ENCODE measurements at regions not wholly inside any gene's neighbourhood (a gene's known extent, or its start where the extent isn't known, plus 50 kb on each side); places are given as distances from the start of the nearest gene placed in this dataset.

DNA sequence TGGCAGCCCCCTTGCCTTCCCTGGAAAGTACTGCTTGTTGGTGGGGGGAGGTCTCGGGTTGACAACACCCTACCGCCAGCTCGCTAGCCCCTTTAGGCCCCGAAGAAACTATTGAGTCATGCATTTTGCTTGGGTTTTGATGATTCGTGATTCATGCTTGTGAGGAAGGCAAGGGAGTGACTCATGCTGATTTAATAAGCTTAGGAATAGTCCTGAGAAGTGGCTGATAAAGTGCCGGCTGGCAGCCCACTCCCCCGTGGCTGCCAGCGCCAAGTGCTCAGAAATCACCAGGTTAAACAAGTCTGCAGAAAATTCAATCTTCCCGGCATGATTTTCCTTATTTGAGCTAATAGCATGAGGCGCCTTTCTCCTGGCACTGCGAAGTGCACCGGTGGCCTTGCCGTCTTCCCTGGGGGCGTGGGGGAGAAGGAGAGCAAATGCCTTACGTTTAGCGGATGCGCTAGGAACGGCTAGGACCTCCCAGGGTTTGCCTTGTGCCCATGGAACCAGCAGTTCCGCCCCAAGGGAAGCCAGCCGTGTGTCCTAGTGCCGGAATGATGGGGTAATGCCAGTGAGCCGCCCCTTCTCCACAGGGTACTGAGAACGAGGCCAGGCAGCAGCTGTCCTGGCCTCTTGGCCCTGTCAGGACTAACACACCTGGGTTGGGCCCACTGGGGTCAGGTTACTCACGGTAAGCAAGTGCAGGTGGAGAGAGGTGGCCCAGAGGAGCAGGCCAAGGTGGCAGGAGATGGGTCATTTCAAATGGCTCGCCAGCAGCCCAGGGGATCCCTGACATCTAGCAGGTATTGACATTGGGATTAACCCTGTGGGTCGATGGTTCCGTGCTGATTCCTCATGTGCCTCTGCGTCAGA lies 151.9 kb downstream of the MACROH2A1 start:
- no peak for DNase-seq

- no peak for DNase-seq
These were observed 152.5 kb downstream of the MACROH2A1 start for GRCh38 chr5:135246605-135246922.

DNA sequence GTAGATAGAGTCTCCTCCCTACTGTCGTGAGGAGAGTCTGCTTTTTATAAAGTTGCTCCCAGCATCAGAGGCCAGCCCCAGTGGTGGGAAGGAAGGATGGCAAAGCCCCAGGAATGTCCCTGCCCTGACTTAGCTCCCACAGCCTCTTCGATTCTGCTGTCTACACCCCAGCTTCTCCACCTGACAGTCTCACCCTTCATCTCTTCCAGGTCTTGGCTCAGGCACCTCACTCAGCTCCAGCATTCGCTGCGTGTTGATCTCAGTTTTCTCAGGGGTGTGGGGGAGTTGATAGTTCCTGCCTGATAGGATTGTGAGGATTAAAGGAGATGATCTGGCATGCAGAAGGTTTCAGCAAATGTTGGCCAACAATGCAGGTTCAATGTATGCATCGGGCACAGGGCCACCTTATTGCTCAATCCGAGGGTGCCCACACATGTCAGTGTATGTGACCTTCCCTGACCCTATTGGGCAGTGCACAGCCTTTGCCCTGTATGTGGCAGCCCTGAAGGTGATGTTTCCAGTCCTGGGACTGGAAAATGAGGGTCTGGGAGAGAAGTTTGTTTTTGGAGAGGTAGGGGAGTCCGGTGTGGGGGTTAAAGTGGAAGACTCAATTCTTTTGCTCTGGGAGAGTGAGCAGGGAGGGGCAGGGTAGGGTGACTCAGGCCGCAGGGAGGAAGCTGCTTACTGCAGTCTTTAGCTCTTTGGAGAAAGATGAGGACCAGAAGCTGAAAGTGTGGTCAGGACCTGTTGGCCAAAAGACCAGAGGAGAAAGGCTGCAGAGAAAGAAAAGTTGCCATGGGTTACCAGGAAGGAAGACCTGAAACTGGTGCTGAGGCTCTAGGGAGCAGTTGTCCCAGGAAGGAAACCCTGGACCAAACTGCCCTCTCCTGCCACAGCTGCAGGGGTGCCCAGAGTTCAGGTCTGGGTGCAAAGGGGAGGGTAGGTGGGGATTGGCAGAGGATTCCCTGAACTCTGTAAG lies 153.2 kb downstream of the MACROH2A1 start:
- no peak for DNase-seq

DNA sequence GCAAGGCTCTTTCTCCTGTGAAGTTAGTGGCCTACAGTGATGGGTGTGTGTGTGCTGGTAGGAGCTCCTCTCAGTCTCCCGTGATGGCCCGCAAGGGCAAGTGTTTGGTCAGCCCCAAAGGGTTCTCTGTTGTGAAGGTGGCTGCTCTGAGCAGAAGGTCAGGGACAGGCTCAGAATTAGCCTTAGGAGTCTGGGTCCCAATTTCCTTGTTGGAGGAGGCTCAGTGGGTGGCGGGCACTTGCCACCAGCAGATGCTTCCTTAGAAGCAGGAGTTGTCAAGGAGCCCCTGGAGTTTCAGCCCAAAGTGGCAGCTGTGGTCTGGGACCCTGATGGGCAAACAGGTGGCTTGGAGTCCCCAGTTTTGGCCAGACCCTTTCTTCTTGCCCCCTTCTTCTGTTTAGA lies 154.4 kb downstream of the MACROH2A1 start:
- DNase-seq: no peak

DNA sequence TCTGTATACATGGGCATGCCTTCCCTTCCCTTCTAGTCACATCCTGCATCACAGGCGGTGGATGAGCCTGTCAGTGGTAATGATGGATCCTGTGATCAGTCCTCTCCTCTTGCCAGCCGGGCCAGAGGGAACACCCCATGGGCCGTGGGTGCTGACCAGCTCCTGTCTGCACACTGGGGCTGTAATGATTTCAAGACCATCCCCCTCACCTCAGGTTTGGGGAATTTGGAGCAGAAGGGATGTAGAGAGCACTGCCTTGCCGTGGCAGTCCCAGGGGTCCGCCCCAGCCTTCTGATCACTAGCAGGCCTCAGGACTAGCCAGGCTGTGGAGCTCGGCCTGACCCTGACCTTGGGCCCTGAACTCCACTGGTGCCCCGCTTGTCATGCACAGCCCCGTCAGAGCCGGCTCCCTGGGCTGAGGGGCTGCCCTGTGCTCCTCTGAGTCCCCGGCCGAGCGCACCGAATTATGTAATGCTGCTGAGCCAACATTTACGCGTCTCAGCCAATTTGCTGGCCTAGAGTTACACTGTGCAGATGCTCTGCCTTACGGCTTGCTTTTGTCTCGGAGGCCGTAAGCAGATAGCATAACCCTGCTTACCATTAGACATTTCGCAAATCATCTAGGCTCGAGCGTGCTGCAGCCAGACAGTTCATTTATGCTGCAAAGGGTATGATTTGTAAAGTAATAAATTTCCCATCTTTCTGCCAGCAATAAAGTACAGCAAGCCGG lies 155.3 kb downstream of the MACROH2A1 start:
- DNase-seq: no peak

- DNase-seq: no peak
These were observed 156.0 kb downstream of the MACROH2A1 start for GRCh38 chr5:135242866-135243555.

DNA sequence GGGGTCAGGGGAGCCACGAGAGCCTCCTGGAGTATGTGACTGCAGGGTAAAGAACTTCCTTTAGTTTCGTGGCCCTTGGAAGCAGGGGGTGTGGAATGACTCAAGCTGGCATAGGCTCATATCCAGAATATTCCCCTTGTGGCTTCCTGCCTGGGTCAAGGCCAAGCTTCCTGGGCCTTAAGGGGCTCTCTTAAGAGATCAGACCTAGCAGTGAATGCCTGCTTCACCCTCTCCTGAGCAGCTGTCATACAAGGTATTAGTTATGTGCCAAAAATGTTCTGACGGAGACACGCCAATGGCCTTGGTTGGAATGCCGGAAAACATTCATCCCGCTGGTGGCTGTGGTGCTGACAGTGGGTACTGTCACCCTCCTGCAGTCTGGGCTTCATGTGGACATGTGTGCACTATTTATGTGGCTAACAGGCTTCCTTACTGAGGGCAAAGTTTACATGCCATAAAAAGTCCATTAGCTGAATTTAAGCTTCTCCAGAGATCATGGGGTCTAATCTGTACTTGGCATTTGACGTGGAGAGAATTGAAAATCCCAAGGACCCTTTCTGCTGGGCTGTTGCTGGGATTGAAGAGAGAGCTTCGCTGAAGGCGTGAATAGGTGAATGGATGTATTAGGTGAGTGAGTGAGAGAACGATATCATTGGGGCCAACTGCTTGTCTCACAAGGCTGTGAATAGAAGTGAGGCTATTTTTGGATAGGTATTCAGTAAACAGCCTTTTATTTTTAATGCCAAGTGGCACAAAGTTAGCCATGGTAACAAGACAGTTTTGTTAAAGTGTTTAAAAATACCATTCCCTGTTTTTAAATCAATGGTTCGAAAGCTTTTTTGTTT lies 156.8 kb downstream of the MACROH2A1 start:
- DNase-seq: no peak

DNA sequence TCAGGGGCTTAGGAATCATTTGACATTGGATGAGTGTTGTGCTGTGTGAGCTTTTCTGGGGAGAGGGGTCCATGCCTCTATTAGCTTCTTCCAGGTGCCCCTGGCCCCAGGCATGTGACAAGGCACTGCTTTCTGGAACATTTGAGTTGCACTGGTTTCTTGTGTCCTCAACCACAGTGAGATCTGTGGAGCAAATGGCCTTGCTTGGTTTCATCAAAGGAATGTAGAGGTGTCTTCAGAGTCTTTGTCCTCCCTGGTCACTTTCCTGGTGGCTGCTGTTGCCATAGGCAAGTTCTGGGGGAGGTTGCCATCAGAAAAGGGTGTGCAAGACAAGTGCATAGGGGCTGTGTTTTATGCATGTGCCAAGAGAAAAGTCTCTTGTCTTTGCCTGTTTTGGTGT lies 157.5 kb downstream of the MACROH2A1 start:
- DNase-seq: no peak

DNA sequence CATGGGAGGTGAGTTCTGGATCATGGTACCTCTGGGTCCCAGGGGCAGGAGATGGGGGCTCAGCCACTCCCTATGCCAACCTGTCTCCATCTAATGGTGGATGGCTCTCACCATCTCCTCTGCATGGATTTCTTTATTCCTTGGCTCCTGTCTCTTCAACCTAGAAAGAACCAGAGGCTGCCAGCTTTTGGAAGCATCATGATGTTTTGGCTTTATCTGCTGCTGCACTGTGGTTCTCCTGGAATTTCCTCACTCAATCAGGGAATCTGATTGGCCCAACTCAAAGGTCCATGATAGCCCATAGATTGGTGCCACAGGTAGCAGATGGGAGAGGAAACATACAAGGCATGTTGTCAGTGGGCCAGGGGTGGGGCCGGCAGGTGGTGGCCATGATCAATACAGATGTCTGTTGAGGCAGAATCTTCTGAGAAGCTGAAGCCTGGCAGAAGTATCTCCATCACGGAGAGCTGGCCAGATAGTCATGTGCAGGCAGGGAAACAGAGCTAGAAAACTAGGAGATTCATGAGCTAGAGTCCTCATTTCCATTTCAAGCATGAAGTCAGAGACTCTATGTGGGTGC lies 158.2 kb downstream of the MACROH2A1 start:
- DNase-seq: no peak

GRCh38 chr5:135240283-135240633 lies 158.8 kb downstream of the MACROH2A1 start:
- no peak for DNase-seq

DNA sequence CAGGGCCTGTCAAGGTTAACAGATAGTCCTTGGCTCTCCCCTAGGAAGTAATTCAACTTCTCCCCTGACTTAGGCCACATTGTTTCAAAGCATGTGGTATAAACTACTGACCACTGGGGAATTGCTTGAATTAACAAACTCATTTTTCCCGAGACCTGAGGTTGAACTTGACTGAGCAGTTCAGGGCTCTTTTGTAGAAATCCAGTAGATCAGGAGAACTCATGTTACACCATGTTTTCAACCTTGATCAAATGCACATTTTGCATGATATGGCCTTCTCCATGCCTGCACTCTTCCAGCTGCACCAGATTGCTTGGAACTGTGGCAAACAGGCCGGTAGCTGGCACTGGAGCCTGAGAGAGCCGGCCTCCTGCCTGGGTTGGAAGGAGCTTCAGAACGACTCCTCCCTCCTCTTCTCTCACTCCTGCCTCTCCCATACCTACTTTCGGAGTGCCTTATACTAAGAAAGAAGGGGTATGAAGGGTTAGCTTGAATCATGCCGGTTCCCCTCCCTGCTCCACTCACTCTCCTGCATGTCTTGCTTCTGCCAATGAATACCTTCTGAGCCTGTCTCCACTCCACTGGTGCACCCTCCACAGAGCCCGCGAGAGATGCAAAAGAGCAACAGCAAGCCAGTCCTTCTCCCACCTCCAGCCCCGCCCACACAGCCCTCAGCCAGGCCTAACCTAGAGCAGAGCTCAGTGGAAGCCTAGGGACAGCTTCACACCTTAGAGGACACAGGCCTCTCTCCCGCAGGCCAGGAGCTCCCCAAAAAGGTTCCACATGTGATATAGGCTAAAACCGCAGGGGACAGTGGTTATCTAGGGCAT lies 159.4 kb downstream of the MACROH2A1 start:
- DNase-seq: no peak

- DNase-seq: no peak
These were observed 160.2 kb downstream of the MACROH2A1 start for GRCh38 chr5:135238622-135239452.

DNA sequence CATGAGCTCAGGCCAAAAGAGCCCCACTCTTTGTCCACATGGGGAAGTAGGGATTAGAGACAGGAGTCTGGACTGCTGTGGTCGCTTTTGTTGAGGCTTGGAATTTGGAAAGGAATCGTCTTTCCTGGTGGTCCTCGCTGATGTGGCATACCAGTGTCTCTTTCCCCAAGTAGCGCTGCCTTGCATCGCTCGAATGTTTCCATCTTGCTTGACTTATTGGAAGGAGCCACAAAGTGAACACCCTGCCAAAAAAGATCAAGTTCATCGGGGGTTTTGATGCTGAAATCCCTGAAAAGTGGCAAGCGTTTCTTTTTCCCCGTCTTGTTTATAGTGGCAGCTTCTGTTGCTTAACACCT lies 161.3 kb downstream of the MACROH2A1 start:
- DNase-seq: no peak

GRCh38 chr5:135236908-135237747 lies 161.9 kb downstream of the MACROH2A1 start:
- no peak for DNase-seq

DNA sequence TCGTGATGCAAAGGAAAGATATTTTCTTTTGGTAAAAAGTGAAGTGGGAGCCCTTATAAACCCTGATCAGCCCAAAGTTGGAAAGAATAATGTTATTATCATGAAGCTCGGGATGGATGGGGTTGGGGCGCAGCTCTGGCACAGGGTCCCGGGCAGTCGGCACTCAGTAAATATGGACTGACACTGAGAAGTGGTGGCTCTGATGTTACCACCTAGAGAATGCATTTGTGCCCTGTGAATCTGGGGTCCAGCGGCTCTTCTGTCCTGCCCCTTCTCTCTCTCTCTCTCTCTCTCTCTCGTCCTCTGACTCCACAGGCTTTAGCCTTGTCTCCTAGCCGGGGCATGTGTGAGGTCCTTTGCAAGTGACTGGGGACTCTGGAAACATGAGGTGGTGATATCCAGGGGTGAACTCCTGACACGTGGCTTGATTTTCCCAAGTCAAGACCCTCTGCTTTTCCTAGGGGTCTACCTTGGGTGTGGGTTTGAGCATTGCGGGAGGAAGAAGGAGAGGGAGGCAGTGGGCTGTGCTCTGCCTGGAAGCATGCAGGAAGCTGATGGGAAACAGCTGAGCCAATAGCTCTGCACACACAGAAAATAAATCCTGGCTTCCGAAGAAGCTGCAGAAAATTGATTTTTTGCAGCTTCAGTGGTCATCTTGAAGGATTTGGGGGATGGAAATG lies 162.7 kb downstream of the MACROH2A1 start:
- no peak for DNase-seq

- DNase-seq: no peak
These were observed 163.3 kb downstream of the MACROH2A1 start for GRCh38 chr5:135235551-135236227.

DNA sequence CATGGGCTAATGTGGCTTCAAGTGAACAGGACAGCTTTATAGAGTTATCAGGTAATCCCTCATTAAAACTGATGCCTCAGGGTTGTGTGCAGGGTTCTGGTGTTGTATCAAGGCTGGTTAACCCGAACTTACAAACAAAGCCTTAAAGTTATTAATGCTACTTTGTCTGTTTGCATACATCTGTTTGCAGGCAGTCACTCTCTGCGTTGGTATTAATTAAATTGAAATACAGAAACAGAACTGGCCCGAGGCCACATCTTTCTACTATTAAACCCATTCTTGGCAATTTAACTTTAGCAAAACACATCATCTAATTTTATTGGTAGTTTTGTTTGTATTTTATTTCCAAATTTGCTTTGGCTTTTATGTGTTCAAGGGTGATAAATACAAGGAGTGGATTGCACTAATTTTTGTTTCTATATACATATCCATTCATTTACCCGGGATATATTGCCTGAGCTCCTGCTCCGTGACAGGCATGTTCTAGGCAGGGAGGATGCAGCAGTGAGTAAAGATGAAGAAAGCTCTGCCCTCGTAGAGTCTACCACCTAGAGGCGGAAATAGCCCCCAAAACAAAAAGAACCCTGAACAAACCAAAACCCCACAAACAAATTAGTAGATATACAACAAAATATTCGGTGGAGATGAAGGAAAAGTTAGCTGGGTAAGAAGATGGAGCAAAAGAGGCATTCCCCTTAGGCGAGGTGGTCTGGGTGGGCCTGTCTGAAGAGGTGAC lies 164.2 kb downstream of the MACROH2A1 start:
- no peak for DNase-seq

Data from activated CD4-positive, alpha-beta T cell treated with anti-CD3 and anti-CD28 coated beads, Interleukin-2, amount 50 U/mL, for 16 hours (primary cell).